ENCODE measurements at regions not wholly inside any gene's neighbourhood (a gene's known extent, or its start where the extent isn't known, plus 50 kb on each side); places are given as distances from the start of the nearest gene placed in this dataset.

- Histone ChIP-seq H3K27me3 (no peaks in the 10 kb centered on the region), H3K9me3 (no peaks in the 10 kb centered on the region), H3K4me3 (no peak overlapping the region), H3K4me1 (peaks cover 0 to 8% (median 0%) of the 10 kb centered on the region in 4 donors), H3K27ac (replicated peaks in 1 of 4) (no peak overlapping the region), H3K36me3 (no peaks in the 10 kb centered on the region)
- no peak for TF ChIP-seq POLR2A (IDR thresholded peaks at IDR 0.05; ENCODE audit: low read depth)
- TF ChIP-seq POLR2AphosphoS5 (IDR thresholded peaks at IDR 0.05) = no peak
- TF ChIP-seq, protein P1, sequence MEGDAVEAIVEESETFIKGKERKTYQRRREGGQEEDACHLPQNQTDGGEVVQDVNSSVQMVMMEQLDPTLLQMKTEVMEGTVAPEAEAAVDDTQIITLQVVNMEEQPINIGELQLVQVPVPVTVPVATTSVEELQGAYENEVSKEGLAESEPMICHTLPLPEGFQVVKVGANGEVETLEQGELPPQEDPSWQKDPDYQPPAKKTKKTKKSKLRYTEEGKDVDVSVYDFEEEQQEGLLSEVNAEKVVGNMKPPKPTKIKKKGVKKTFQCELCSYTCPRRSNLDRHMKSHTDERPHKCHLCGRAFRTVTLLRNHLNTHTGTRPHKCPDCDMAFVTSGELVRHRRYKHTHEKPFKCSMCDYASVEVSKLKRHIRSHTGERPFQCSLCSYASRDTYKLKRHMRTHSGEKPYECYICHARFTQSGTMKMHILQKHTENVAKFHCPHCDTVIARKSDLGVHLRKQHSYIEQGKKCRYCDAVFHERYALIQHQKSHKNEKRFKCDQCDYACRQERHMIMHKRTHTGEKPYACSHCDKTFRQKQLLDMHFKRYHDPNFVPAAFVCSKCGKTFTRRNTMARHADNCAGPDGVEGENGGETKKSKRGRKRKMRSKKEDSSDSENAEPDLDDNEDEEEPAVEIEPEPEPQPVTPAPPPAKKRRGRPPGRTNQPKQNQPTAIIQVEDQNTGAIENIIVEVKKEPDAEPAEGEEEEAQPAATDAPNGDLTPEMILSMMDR (IDR thresholded peaks at IDR 0.05) = no peak
- DNase-seq (ENCODE audit: extremely low spot score) = no peak
- WGBS = 51% methylated on average over 6 of the region's 6 CpGs
- intact Hi-C loops (cut with DNase I) = no loop called here
Observed at GRCh38 chr10:76736815-76737618, 900.6 kb downstream of the KCNMA1 start.

GRCh38 chr10:76736392-76736791 is 901.2 kb downstream of the KCNMA1 start:
- H3K27ac ChIP-seq (replicated peaks in 1 of 4) = no peak overlapping the region
- no peaks in the 10 kb centered on the region for H3K9me3 ChIP-seq
- H3K27me3 ChIP-seq = no peaks in the 10 kb centered on the region
- DNase-seq (ENCODE audit: extremely low spot score) = no peak
- 75% methylated on average over 2 of the region's 4 CpGs for WGBS
- TF ChIP-seq EP300 (IDR thresholded peaks at IDR 0.05) (no peak), POLR2AphosphoS5 (IDR thresholded peaks at IDR 0.05) (no peak), POLR2A (IDR thresholded peaks at IDR 0.05; ENCODE audit: low read depth) (no peak)
- TF ChIP-seq, protein P1 (IDR thresholded peaks at IDR 0.05) = no peak
- no peak overlapping the region for H3K4me3 ChIP-seq
- H3K36me3 ChIP-seq = no peaks in the 10 kb centered on the region
- intact Hi-C loops (cut with DNase I) = no loop called here
- H3K4me1 ChIP-seq = peaks cover 0 to 8% (median 0%) of the 10 kb centered on the region in 4 donors

DNA sequence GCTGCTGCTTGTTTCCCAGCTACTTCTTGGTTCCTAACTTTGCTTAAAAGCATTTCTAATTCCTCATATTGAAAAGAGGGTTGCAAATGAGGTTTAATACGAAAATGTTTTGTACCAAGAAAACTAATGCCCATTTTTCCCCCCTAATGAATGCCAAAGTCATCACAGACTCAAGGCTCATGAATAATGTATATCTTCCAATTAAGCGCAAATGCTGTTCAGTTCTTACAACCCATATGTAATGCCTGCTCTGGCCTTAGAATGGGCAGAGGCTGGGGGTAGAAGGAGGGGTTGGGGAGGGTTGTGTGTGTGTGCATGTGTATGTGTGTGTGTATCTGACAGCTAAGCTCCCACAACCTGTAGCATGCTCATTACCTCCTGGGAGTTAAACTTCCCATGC is 901.7 kb downstream of the KCNMA1 start:
- no peaks in the 10 kb centered on the region for H3K36me3 ChIP-seq
- H3K4me3 ChIP-seq = no peak overlapping the region
- TF ChIP-seq, protein P1 (IDR thresholded peaks at IDR 0.05) = no peak
- TF ChIP-seq POLR2AphosphoS5 (IDR thresholded peaks at IDR 0.05) (no peak), EP300 (IDR thresholded peaks at IDR 0.05) (no peak), POLR2A (IDR thresholded peaks at IDR 0.05; ENCODE audit: low read depth) (no peak)
- H3K4me1 ChIP-seq = peaks cover 0 to 8% (median 0%) of the 10 kb centered on the region in 4 donors
- intact Hi-C loops (cut with DNase I) = no loop called here
- 88% methylated on average over 2 of the region's 2 CpGs for WGBS
- H3K9me3 ChIP-seq = no peaks in the 10 kb centered on the region
- no peak overlapping the region for H3K27ac ChIP-seq (replicated peaks in 1 of 4)
- no peaks in the 10 kb centered on the region for H3K27me3 ChIP-seq
- DNase-seq (ENCODE audit: extremely low spot score) = no peak

GRCh38 chr10:76733441-76733936 is 904.1 kb downstream of the KCNMA1 start:
- WGBS = 85% methylated on average over 5 of the region's 5 CpGs
- Histone ChIP-seq H3K27me3 (no peaks in the 10 kb centered on the region), H3K4me1 (peaks cover 0 to 8% (median 0%) of the 10 kb centered on the region in 4 donors), H3K36me3 (no peaks in the 10 kb centered on the region), H3K4me3 (no peak overlapping the region), H3K9me3 (no peaks in the 10 kb centered on the region), H3K27ac (replicated peaks in 1 of 4) (no peak overlapping the region)
- no peak for DNase-seq (ENCODE audit: extremely low spot score)
- TF ChIP-seq POLR2AphosphoS5 (IDR thresholded peaks at IDR 0.05) (no peak), POLR2A (IDR thresholded peaks at IDR 0.05; ENCODE audit: low read depth) (no peak), EP300 (IDR thresholded peaks at IDR 0.05) (no peak)
- TF ChIP-seq, protein P1 (IDR thresholded peaks at IDR 0.05) = no peak
- intact Hi-C loops (cut with DNase I) = no loop called here

Measured in esophagus muscularis mucosa (tissue), 4 donors.